NB4 (cell line): ENCODE measurements at regions not wholly inside any gene's neighbourhood (a gene's known extent, or its start where the extent isn't known, plus 50 kb on each side); places are given as distances from the start of the nearest gene placed in this dataset.
A peak's percentile ranks its signal among the peaks of the same experiment; 100 is the strongest.

Experiments used
- DNase-seq: peaks from one replicate; pipeline ENCODE4 v3.0.0; 2010; ENCODE audit warnings: low read depth
- H3K4me3 ChIP-seq: one replicate; pipeline ENCODE4 v1.5.1; 2011; ENCODE audit warnings: mild to moderate bottlenecking, low read depth, low read length, moderate library complexity
- MYC ChIP-seq: IDR thresholded peaks from 2 replicates; pipeline ENCODE4 v1.6.1; 2011; ENCODE audit warnings: low read depth, low read length
- POLR2A ChIP-seq: IDR thresholded peaks from 2 replicates; pipeline ENCODE4 v1.6.1; 2011; ENCODE audit warnings: mild to moderate bottlenecking; ENCODE audit not compliant: insufficient read length; ENCODE audit errors: extremely low read depth
- TF ChIP-seq, protein P1 (sequence below): IDR thresholded peaks from one replicate; pipeline ENCODE4 v1.5.1; 2012; ENCODE audit warnings: low read depth, low read length
- TF ChIP-seq, protein P2 (sequence below): IDR thresholded peaks from 2 replicates; pipeline ENCODE4 v1.6.1; 2011; ENCODE audit warnings: low read depth, low read length

DNA sequence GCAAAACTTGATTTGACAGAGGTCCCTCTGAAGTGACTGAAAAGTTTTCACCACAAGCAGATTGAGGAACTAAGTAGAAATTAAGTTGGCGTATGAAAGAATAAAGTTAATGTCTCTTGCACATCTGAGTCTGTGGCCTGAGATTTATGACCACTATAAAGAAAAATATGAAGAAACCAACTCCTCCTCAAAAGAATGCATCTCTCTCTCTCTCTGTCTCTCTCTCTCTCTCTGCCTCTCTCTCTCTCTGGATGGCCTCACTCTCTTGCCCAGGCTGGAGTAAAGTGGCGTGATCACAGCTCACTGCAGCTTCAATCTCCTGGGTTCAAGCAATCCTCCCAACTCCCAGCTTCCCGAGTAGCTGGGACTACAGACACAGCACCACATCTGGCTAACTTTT lies 55.2 kb downstream of the RPL22L1 start:
- H3K4me3 ChIP-seq = no peak overlapping the region
- DNase-seq = no peak
- TF ChIP-seq, protein P1, sequence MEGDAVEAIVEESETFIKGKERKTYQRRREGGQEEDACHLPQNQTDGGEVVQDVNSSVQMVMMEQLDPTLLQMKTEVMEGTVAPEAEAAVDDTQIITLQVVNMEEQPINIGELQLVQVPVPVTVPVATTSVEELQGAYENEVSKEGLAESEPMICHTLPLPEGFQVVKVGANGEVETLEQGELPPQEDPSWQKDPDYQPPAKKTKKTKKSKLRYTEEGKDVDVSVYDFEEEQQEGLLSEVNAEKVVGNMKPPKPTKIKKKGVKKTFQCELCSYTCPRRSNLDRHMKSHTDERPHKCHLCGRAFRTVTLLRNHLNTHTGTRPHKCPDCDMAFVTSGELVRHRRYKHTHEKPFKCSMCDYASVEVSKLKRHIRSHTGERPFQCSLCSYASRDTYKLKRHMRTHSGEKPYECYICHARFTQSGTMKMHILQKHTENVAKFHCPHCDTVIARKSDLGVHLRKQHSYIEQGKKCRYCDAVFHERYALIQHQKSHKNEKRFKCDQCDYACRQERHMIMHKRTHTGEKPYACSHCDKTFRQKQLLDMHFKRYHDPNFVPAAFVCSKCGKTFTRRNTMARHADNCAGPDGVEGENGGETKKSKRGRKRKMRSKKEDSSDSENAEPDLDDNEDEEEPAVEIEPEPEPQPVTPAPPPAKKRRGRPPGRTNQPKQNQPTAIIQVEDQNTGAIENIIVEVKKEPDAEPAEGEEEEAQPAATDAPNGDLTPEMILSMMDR = no peak
- TF ChIP-seq POLR2A (no peak), MYC (no peak)
- TF ChIP-seq, protein P2, sequence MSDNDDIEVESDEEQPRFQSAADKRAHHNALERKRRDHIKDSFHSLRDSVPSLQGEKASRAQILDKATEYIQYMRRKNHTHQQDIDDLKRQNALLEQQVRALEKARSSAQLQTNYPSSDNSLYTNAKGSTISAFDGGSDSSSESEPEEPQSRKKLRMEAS = no peak

DNA sequence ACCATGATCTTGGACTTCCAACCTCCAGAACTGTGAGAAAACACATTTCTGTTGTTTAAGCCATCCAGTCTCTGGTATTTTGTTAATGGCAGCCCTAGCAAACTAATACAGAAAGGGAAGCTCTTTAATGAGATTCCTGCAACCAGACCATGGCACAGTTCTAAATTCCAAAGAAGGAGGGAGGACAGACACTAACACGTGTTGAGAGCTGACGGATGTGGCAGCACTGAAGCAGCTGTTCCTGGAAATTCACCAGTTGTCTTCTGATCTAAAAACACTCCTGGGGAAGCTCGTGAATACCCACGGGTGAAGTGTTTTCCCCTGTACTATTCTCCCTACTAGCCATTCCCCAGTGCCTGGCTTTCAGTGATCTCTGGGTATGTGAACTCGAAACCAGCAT lies 56.7 kb downstream of the RPL22L1 start:
- DNase-seq = no peak
- H3K4me3 ChIP-seq = no peak overlapping the region
- TF ChIP-seq, protein P1 = no peak
- no peak for TF ChIP-seq POLR2A
- no peak for TF ChIP-seq MYC
- TF ChIP-seq, protein P2 = no peak

DNA sequence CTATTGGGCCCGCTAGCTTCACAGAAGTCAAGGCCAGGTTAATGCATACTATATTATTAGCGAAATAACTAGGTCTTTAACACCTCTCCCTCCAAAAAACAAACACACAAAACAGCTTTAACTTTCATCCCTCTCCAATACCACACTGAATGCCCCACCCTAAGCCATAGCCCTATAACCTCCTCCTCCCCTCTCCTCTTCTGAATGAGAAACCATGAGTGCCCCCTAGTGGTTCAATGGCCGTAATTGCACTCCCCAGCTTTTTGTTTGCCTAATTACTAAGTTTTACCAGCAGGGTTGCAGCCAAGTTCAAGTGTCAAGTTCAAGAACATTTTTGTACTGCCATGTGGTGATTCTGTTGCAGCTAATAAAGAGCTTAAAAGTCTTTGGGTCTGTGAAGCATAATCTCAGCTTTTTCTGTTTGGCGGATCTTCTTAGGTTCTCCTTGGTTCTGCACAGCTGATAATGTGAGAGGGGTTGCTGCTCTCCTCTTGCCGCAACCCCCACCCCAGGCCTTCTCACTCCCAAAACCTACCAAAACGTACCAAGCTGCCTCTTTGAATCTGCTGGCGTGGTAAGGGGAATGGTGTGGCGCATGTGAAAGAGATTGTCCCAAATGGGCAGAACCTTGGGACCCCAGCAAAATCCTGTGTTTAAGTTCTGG lies 57.9 kb downstream of the RPL22L1 start:
- peak; percentile 80 for DNase-seq
- TF ChIP-seq MYC (peak; percentile 48; the same call in 1 of the 2 replicates), POLR2A (no peak)
- TF ChIP-seq, protein P2 = no peak
- TF ChIP-seq, protein P1 = peak; percentile 85
- H3K4me3 ChIP-seq = no peak overlapping the region

DNA sequence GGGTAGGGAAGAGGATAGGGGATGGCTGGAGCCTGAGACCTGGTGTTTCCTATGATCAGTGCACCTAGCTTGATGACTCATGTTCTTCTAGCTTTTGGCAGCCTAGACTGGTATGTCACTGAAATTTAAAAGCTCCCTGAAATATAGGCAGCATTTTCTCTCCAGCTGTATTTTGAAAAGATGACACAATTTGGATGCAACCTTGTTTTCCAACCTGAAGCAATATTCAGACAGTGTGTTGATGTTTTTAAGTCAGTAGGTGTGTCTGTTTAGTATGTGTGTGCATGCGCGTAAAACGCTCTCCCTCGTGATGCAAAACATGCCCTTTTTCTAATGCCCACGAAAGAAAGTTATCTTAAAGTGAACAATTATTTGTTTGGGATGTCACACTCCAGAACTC lies 58.5 kb downstream of the RPL22L1 start:
- no peak overlapping the region for H3K4me3 ChIP-seq
- TF ChIP-seq, protein P1 = no peak
- TF ChIP-seq, protein P2 = no peak
- no peak for TF ChIP-seq POLR2A
- DNase-seq = no peak

DNA sequence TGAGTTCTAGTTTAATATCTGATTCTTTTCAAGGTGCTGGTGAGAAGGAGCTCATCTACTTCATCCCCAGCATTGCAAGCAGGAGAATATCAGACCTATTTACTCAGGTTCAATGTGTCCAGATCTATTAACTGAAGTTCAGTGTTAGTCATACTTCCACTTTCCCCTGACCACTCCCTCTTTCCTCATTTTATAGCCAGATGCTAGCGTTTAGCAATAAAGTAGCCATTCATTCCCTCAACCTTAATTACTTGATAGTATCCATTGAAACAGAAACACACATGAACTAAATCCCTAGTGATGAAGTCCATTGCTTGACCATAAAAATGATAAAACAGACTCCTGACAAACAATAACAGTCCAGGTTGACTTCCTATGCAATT lies 60.0 kb downstream of the RPL22L1 start:
- TF ChIP-seq, protein P1 = no peak
- TF ChIP-seq, protein P2 = no peak
- TF ChIP-seq POLR2A (no peak), MYC (no peak)

More for the DNA sequence above, 60.0 kb downstream of the RPL22L1 start:
- DNase-seq = peak; percentile 29
- H3K4me3 ChIP-seq = no peak overlapping the region
